Mesothelial cell of epicardium (in vitro differentiated cells): ENCODE measurements at regions not wholly inside any gene's neighbourhood (a gene's known extent, or its start where the extent isn't known, plus 50 kb on each side); places are given as distances from the start of the nearest gene placed in this dataset.

Experiments used
- DNase-seq, 2 experiments: peaks; one replicate each; pipeline ENCODE4 v3.0.0; 2021; ENCODE audit warnings: low spot score in 2 of 2; ENCODE audit not compliant: unreplicated experiment in 2 of 2
- H3K27ac Mint-ChIP-seq: 2 replicates; pipeline ENCODE4 v1.8.0; 2021; ENCODE audit warnings: mixed read lengths
- H3K27me3 Mint-ChIP-seq: 2 replicates; pipeline ENCODE4 v1.8.0; 2021; ENCODE audit warnings: low read depth, mixed read lengths
- H3K36me3 Mint-ChIP-seq: 2 replicates; pipeline ENCODE4 v1.8.0; 2021; ENCODE audit warnings: mixed read lengths
- H3K4me1 Mint-ChIP-seq: 2 replicates; pipeline ENCODE4 v1.8.0; 2021; ENCODE audit warnings: mixed read lengths
- H3K4me3 Mint-ChIP-seq: 2 replicates; pipeline ENCODE4 v1.8.0; 2021; ENCODE audit warnings: mild to moderate bottlenecking, moderate library complexity, mixed read lengths
- H3K9me3 Mint-ChIP-seq: 2 replicates; pipeline ENCODE4 v1.8.0; 2021; ENCODE audit warnings: mixed read lengths
- CTCF ChIP-seq: fragments of 200-600 bp; sonication (generic); IDR thresholded peaks from one replicate; pipeline ENCODE4 v1.5.0; 2021; ENCODE audit warnings: antibody characterized with exemption; ENCODE audit not compliant: unreplicated experiment

- H3K9me3 Mint-ChIP-seq: peaks cover 35% of the 10 kb centered on the region
- H3K4me3 Mint-ChIP-seq: no peak overlapping the region
- peaks cover 2% of the 10 kb centered on the region for H3K36me3 Mint-ChIP-seq
- no peaks in the 10 kb centered on the region for H3K27me3 Mint-ChIP-seq
- H3K27ac Mint-ChIP-seq: no peak overlapping the region
- H3K4me1 Mint-ChIP-seq: peaks cover 7% of the 10 kb centered on the region
- no peak for DNase-seq
- no peak for TF ChIP-seq CTCF
Measured at GRCh38 chr1:96002201-96002600, 719.4 kb upstream of the PTBP2 start.

GRCh38 chr1:96002969-96003964, 718.3 kb upstream of the PTBP2 start:
- Mint-ChIP-seq H3K4me1 (peaks cover 7% of the 10 kb centered on the region), H3K4me3 (no peak overlapping the region), H3K27ac (no peak overlapping the region), H3K9me3 (peaks cover 35% of the 10 kb centered on the region), H3K27me3 (no peaks in the 10 kb centered on the region), H3K36me3 (peaks cover 2% of the 10 kb centered on the region)
- no peak for TF ChIP-seq CTCF
- no peak for DNase-seq

- DNase-seq: no peak
- Mint-ChIP-seq H3K36me3 (peaks cover under 1% of the 10 kb centered on the region), H3K4me3 (no peak overlapping the region), H3K27me3 (no peaks in the 10 kb centered on the region), H3K27ac (peak overlapping the region; percentile 66), H3K9me3 (peaks cover 14% of the 10 kb centered on the region), H3K4me1 (peaks cover 41% of the 10 kb centered on the region)
- TF ChIP-seq CTCF: no peak
Measured at GRCh38 chr1:96009831-96010434, 711.7 kb upstream of the PTBP2 start.

GRCh38 chr1:96011606-96012005, 710.0 kb upstream of the PTBP2 start:
- Mint-ChIP-seq H3K27me3 (no peaks in the 10 kb centered on the region), H3K4me1 (peaks cover 39% of the 10 kb centered on the region), H3K4me3 (no peak overlapping the region), H3K36me3 (no peaks in the 10 kb centered on the region), H3K9me3 (peaks cover 2% of the 10 kb centered on the region), H3K27ac (peak overlapping the region; percentile 58)
- no peak for TF ChIP-seq CTCF
- DNase-seq: no peak

GRCh38 chr1:96016219-96016618, 705.4 kb upstream of the PTBP2 start:
- H3K4me3 Mint-ChIP-seq: no peak overlapping the region
- no peaks in the 10 kb centered on the region for H3K9me3 Mint-ChIP-seq
- peaks cover 21% of the 10 kb centered on the region for H3K4me1 Mint-ChIP-seq
- no peaks in the 10 kb centered on the region for H3K36me3 Mint-ChIP-seq
- no peaks in the 10 kb centered on the region for H3K27me3 Mint-ChIP-seq
- DNase-seq: no peak
- H3K27ac Mint-ChIP-seq: no peak overlapping the region
- TF ChIP-seq CTCF: no peak
